DOHH2 (cell line): ENCODE measurements at regions not wholly inside any gene's neighbourhood (a gene's known extent, or its start where the extent isn't known, plus 50 kb on each side); places are given as distances from the start of the nearest gene placed in this dataset.

Experiments used
- H3F3A ChIP-seq: fragments of 200-600 bp; sonication (generic), shearing (Covaris generic); 2 replicates; pipeline ENCODE4 v1.6.0; 2016; ENCODE audit warnings: antibody characterized with exemption, mild to moderate bottlenecking; ENCODE audit not compliant: control insufficient read depth, insufficient read depth
- H3K27ac ChIP-seq: fragments of 200-600 bp; sonication (generic); 2 replicates; pipeline ENCODE4 v1.5.1; 2014; ENCODE audit warnings: low read depth, mild to moderate bottlenecking, low read length, moderate library complexity
- H3K27me3 ChIP-seq: fragments of 200-600 bp; sonication (generic); 2 replicates; pipeline ENCODE4 v1.6.1; 2014; ENCODE audit warnings: mild to moderate bottlenecking, low read length, mixed read lengths; ENCODE audit not compliant: control insufficient read depth
- H3K36me3 ChIP-seq: fragments of 200-600 bp; sonication (generic); 2 replicates; pipeline ENCODE4 v1.6.1; 2014; ENCODE audit warnings: mild to moderate bottlenecking, low read length, moderate library complexity, mixed read lengths; ENCODE audit not compliant: control insufficient read depth
- H3K4me1 ChIP-seq: fragments of 200-600 bp; sonication (generic); 2 replicates; pipeline ENCODE4 v1.6.1; 2014; ENCODE audit warnings: mild to moderate bottlenecking, low read length, mixed read lengths; ENCODE audit not compliant: control insufficient read depth
- H3K4me2 ChIP-seq: fragments of 200-600 bp; sonication (generic); 2 replicates; pipeline ENCODE4 v1.6.0; 2014; ENCODE audit warnings: mild to moderate bottlenecking, low read length, moderate library complexity
- H3K4me3 ChIP-seq: fragments of 200-600 bp; sonication (generic); 2 replicates; pipeline ENCODE4 v1.5.1; 2014; ENCODE audit warnings: mild to moderate bottlenecking, low read length, mixed read lengths
- H3K79me2 ChIP-seq: fragments of 200-600 bp; sonication (generic); 2 replicates; pipeline ENCODE4 v1.6.1; 2014; ENCODE audit warnings: mild to moderate bottlenecking, low read length, mixed read lengths; ENCODE audit not compliant: control insufficient read depth
- H3K9me2 ChIP-seq: fragments of 200-600 bp; sonication (generic); replicated peaks from 2 replicates; pipeline ENCODE4 v1.6.1; 2014; ENCODE audit warnings: mild to moderate bottlenecking, low read length, mixed read lengths; ENCODE audit not compliant: control insufficient read depth
- H3K9me3 ChIP-seq: fragments of 200-600 bp; sonication (generic); 2 replicates; pipeline ENCODE4 v1.6.1; 2014; ENCODE audit warnings: antibody characterized with exemption, low read length, mixed read lengths; ENCODE audit not compliant: control insufficient read depth, insufficient read depth
- H4K20me1 ChIP-seq: fragments of 200-600 bp; sonication (generic); 2 replicates; pipeline ENCODE4 v1.6.0; 2014; ENCODE audit warnings: low read depth, mild to moderate bottlenecking, antibody characterized with exemption, low read length, moderate library complexity; ENCODE audit not compliant: control insufficient read depth, insufficient read depth
- CTCF ChIP-seq: fragments of 200-600 bp; sonication (generic); IDR thresholded peaks from one replicate; pipeline ENCODE4 v1.5.1; 2014; ENCODE audit warnings: antibody characterized with exemption, mild to moderate bottlenecking, low read depth, low read length; ENCODE audit not compliant: poor library complexity, severe bottlenecking
- EZH2phosphoT487 ChIP-seq: fragments of 200-600 bp; sonication (generic); IDR thresholded peaks from 2 replicates; pipeline ENCODE4 v1.6.1; 2017; ENCODE audit warnings: borderline replicate concordance, mild to moderate bottlenecking, antibody characterized with exemption, low read length, moderate library complexity, mixed read lengths

- no peaks in the 10 kb centered on the region for H3K9me3 ChIP-seq
- H3K9me2 ChIP-seq: no peaks in the 10 kb centered on the region
- no peaks in the 10 kb centered on the region for H3K4me1 ChIP-seq
- no peaks in the 10 kb centered on the region for H3F3A ChIP-seq
- TF ChIP-seq EZH2phosphoT487 (no peak), CTCF (no peak)
- H3K4me3 ChIP-seq: no peak overlapping the region
- no peaks in the 10 kb centered on the region for H3K27me3 ChIP-seq
- H4K20me1 ChIP-seq: no peaks in the 10 kb centered on the region
- no peak overlapping the region for H3K4me2 ChIP-seq
- H3K27ac ChIP-seq: no peak overlapping the region
- H3K79me2 ChIP-seq: no peaks in the 10 kb centered on the region
- H3K36me3 ChIP-seq: no peaks in the 10 kb centered on the region
These were observed 434.8 kb upstream of the NOX3 start for GRCh38 chr6:155890409-155890808.

GRCh38 chr6:155889410-155889809, 433.8 kb upstream of the NOX3 start:
- TF ChIP-seq CTCF (no peak), EZH2phosphoT487 (no peak)
- Histone ChIP-seq H3K4me3 (no peak overlapping the region), H3K9me2 (no peaks in the 10 kb centered on the region), H3K27ac (no peak overlapping the region), H3K36me3 (no peaks in the 10 kb centered on the region), H4K20me1 (no peaks in the 10 kb centered on the region), H3K4me1 (no peaks in the 10 kb centered on the region), H3K4me2 (no peak overlapping the region), H3K79me2 (no peaks in the 10 kb centered on the region), H3K9me3 (no peaks in the 10 kb centered on the region), H3F3A (no peaks in the 10 kb centered on the region), H3K27me3 (no peaks in the 10 kb centered on the region)

- Histone ChIP-seq H3F3A (no peaks in the 10 kb centered on the region), H3K9me3 (no peaks in the 10 kb centered on the region), H4K20me1 (no peaks in the 10 kb centered on the region), H3K27ac (no peak overlapping the region), H3K4me3 (no peak overlapping the region), H3K36me3 (no peaks in the 10 kb centered on the region), H3K27me3 (no peaks in the 10 kb centered on the region), H3K9me2 (no peaks in the 10 kb centered on the region), H3K79me2 (no peaks in the 10 kb centered on the region), H3K4me2 (no peak overlapping the region), H3K4me1 (peaks cover 5% of the 10 kb centered on the region; the same call in 1 of the 2 replicates)
- TF ChIP-seq EZH2phosphoT487: no peak
- no peak for TF ChIP-seq CTCF
These were observed 431.8 kb upstream of the NOX3 start for GRCh38 chr6:155887421-155887820.

- Histone ChIP-seq H4K20me1 (no peaks in the 10 kb centered on the region), H3K4me1 (peaks cover 7% of the 10 kb centered on the region; the same call in 1 of the 2 replicates), H3K9me2 (no peaks in the 10 kb centered on the region), H3K9me3 (no peaks in the 10 kb centered on the region), H3K36me3 (no peaks in the 10 kb centered on the region), H3K79me2 (no peaks in the 10 kb centered on the region), H3K4me3 (no peak overlapping the region), H3F3A (no peaks in the 10 kb centered on the region), H3K27me3 (no peaks in the 10 kb centered on the region), H3K4me2 (no peak overlapping the region), H3K27ac (no peak overlapping the region)
- no peak for TF ChIP-seq CTCF
- no peak for TF ChIP-seq EZH2phosphoT487
These were observed 428.1 kb upstream of the NOX3 start for GRCh38 chr6:155883741-155884140.
